IMR-90 (cell line): ENCODE measurements at regions not wholly inside any gene's neighbourhood (a gene's known extent, or its start where the extent isn't known, plus 50 kb on each side); places are given as distances from the start of the nearest gene placed in this dataset.
A peak's percentile ranks its signal among the peaks of the same experiment; 100 is the strongest.

Experiments used
- ATAC-seq: fragments of 200-7000 bp; cut with Tn5 transposase; 2 replicates; pipeline ENCODE4 v1.9.1; 2020; ENCODE audit warnings: low read depth, mild to moderate bottlenecking, moderate library complexity
- BruUV-seq: library from RNA; stranded (reverse); fragments of 400-500 nt; replicated peaks from 2 replicates; lab custom pipeline; 2021; lab: Mats Ljungman, UMichigan
- CTCF ChIA-PET: fragments of 300-600 bp; formaldehyde crosslinking; extraction: SDS; loops from one replicate; lab custom pipeline; 2021; ENCODE audit warnings: antibody characterized with exemption; lab: Yijun Ruan, JAX
- POLR2A ChIA-PET: fragments of 300-600 bp; sonication (Branson Sonifier 250); formaldehyde crosslinking; loops from one replicate; lab custom pipeline; 2022; ENCODE audit warnings: antibody characterized with exemption; ENCODE audit not compliant: unreplicated experiment; lab: Charles Lee
- DNase-seq: peaks from one replicate; pipeline ENCODE4 v3.0.0; 2013
- H2AFZ ChIP-seq: replicated peaks from 2 replicates; pipeline ENCODE3; 2013; ENCODE audit warnings: low read length, mild to moderate bottlenecking; ENCODE audit not compliant: poor library complexity
- H2AK5ac ChIP-seq: 2 replicates; pipeline ENCODE4 v1.6.1; 2013; ENCODE audit warnings: low read depth, low read length, inconsistent platforms
- H2AK9ac ChIP-seq: replicated peaks from 2 replicates; pipeline ENCODE3; 2013; ENCODE audit warnings: mild to moderate bottlenecking, low read depth, low read length, moderate library complexity; ENCODE audit not compliant: poor library complexity
- H2BK120ac ChIP-seq: 2 replicates; pipeline ENCODE4 v1.6.1; 2013; ENCODE audit warnings: low read depth, low read length, inconsistent platforms
- H2BK15ac ChIP-seq: 3 replicates; pipeline ENCODE4 v1.6.1; 2013; ENCODE audit warnings: low read depth, low read length, inconsistent platforms
- H2BK20ac ChIP-seq: 2 replicates; pipeline ENCODE4 v1.6.1; 2013; ENCODE audit warnings: low read depth, mild to moderate bottlenecking, inconsistent platforms, low read length, moderate library complexity
- H2BK5ac ChIP-seq: 2 replicates; pipeline ENCODE4 v1.6.1; 2013; ENCODE audit warnings: mild to moderate bottlenecking, low read depth, low read length, inconsistent platforms; ENCODE audit not compliant: poor library complexity, severe bottlenecking
- H3K14ac ChIP-seq: replicated peaks from 2 replicates; pipeline ENCODE4 v1.6.1; 2013; ENCODE audit warnings: low read depth, low read length, inconsistent platforms
- H3K18ac ChIP-seq: 2 replicates; pipeline ENCODE4 v1.6.1; 2013; ENCODE audit warnings: low read depth, low read length, control low read depth
- H3K23ac ChIP-seq: 2 replicates; pipeline ENCODE4 v1.6.1; 2013; ENCODE audit warnings: low read depth, low read length, inconsistent platforms
- H3K27ac ChIP-seq: 2 replicates; pipeline ENCODE4 v1.5.1; 2013; ENCODE audit warnings: mild to moderate bottlenecking, control low read depth, low read length; ENCODE audit not compliant: insufficient read depth
- H3K27me3 ChIP-seq: 2 replicates; pipeline ENCODE4 v1.6.1; 2013; ENCODE audit warnings: low read length; ENCODE audit not compliant: control insufficient read depth, insufficient read depth
- H3K36me3 ChIP-seq: 2 replicates; pipeline ENCODE4 v1.6.1; 2013; ENCODE audit warnings: low read length, mixed read lengths; ENCODE audit not compliant: control insufficient read depth, insufficient read depth
- H3K4ac ChIP-seq: 2 replicates; pipeline ENCODE4 v1.6.1; 2013; ENCODE audit warnings: low read depth, low read length, inconsistent platforms
- H3K4me1 ChIP-seq: 2 replicates; pipeline ENCODE4 v1.6.1; 2013; ENCODE audit warnings: low read length, mixed read lengths; ENCODE audit not compliant: control insufficient read depth, insufficient read depth
- H3K4me2 ChIP-seq: 2 replicates; pipeline ENCODE4 v1.6.1; 2013; ENCODE audit warnings: low read depth, mild to moderate bottlenecking, control low read depth, low read length, moderate library complexity
- H3K4me3 ChIP-seq: 2 replicates; pipeline ENCODE4 v1.5.1; 2013; ENCODE audit warnings: low read depth, mild to moderate bottlenecking, control low read depth, low read length, moderate library complexity; ENCODE audit not compliant: insufficient read depth
- H3K56ac ChIP-seq: 2 replicates; pipeline ENCODE4 v1.6.1; 2013; ENCODE audit warnings: low read length, inconsistent platforms; ENCODE audit not compliant: insufficient read depth; ENCODE audit errors: extremely low read depth
- H3K79me1 ChIP-seq, 2 experiments: 2 replicates each; pipeline ENCODE4 v1.6.1; 2013; ENCODE audit warnings: low read length in 2 of 2, inconsistent platforms in 1 of 2, low read depth in 1 of 2
- H3K9ac ChIP-seq: 2 replicates; pipeline ENCODE4 v1.6.1; 2013; ENCODE audit warnings: low read depth, low read length, control low read depth
- H3K9me1 ChIP-seq: 2 replicates; pipeline ENCODE4 v1.6.1; 2013; ENCODE audit warnings: low read length, inconsistent platforms; ENCODE audit not compliant: insufficient read depth
- H3K9me3 ChIP-seq: 2 replicates; pipeline ENCODE4 v1.6.1; 2013; ENCODE audit warnings: low read length; ENCODE audit not compliant: control insufficient read depth, insufficient read depth
- H4K20me1 ChIP-seq: 2 replicates; pipeline ENCODE4 v1.6.1; 2013; ENCODE audit warnings: low read length, inconsistent platforms; ENCODE audit not compliant: insufficient read depth
- H4K5ac ChIP-seq: 2 replicates; pipeline ENCODE4 v1.6.1; 2013; ENCODE audit warnings: mild to moderate bottlenecking, low read depth, low read length, control low read depth
- H4K8ac ChIP-seq, 2 experiments: 2 replicates each; pipeline ENCODE4 v1.6.1; 2013; ENCODE audit warnings: low read depth in 2 of 2, low read length in 2 of 2, control low read depth in 1 of 2, inconsistent platforms in 1 of 2
- H4K91ac ChIP-seq: 2 replicates; pipeline ENCODE4 v1.6.1; 2013; ENCODE audit warnings: low read depth, low read length, inconsistent platforms; ENCODE audit not compliant: insufficient read depth
- BHLHE40 ChIP-seq: fragments of 150-350 bp; IDR thresholded peaks from 2 replicates; pipeline ENCODE4 v1.6.1; 2016; ENCODE audit warnings: mild to moderate bottlenecking, low read depth, low read length
- WGBS, 2 experiments: methylation state at CpG; one replicate each; pipeline versions ENCODE4 v1.1.5 to v1.1.7; 2013; ENCODE audit warnings: missing lambda C conversion rate in 2 of 2; ENCODE audit not compliant: insufficient read length in 1 of 2; ENCODE audit errors: extremely low coverage in 2 of 2; 5-methylcytosine and 5-hydroxymethylcytosine counted together
- dilution Hi-C: fragments of 300-500 bp; cut with HindIII; formaldehyde crosslinking; loops from one replicate; pipeline ENCODE4 v1.14.3; 2018; ENCODE audit warnings: low sequenced_read_pairs; ENCODE audit not compliant: unreplicated experiment
- in situ Hi-C: fragments of 300-500 bp; cut with MboI; formaldehyde crosslinking; loops from 3 replicates; pipeline ENCODE4 v1.14.3; 2019; ENCODE audit warnings: low sequenced_read_pairs, inconsistent platforms, mixed read lengths
- intact Hi-C: fragments of 100-400 bp; cut with micrococcal nuclease; formaldehyde crosslinking; loops from 2 replicates; pipeline ENCODE4 v1.10.0; 2022

GRCh38 chr6:139752086-139752485, 377.6 kb upstream of the CITED2 start:
- Histone ChIP-seq H4K5ac (no peak overlapping the region; the same call in 1 of the 2 replicates), H3K4me1 (peaks cover 14% of the 10 kb centered on the region), H3K9ac (no peak overlapping the region), H3K4ac (peak overlapping the region; percentile 34; the same call in 1 of the 2 replicates), H2AFZ (no peak overlapping the region), H3K18ac (peak overlapping the region; percentile 82; the same call in 1 of the 2 replicates), H2AK5ac (peak overlapping the region; percentile 47; the same call in 1 of the 2 replicates), H4K8ac (no peak overlapping the region; a peak in 2 of 4 replicates), H3K9me3 (no peaks in the 10 kb centered on the region), H2BK120ac (peak overlapping the region; percentile 94), H3K56ac (no peak overlapping the region), H3K79me1 (no peaks in the 10 kb centered on the region), H2AK9ac (no peak overlapping the region), H3K4me3 (no peak overlapping the region), H3K27ac (no peak overlapping the region), H3K27me3 (no peaks in the 10 kb centered on the region), H3K23ac (no peak overlapping the region), H3K4me2 (no peak overlapping the region), H3K36me3 (no peaks in the 10 kb centered on the region), H4K20me1 (no peaks in the 10 kb centered on the region), H2BK15ac (peak overlapping the region; percentile 26; the same call in 1 of the 3 replicates), H4K91ac (peak overlapping the region; percentile 73), H2BK20ac (peak overlapping the region; percentile 97), H3K14ac (peak overlapping the region; percentile 62; the same call in 1 of the 2 replicates), H2BK5ac (peak overlapping the region; percentile 83), H3K9me1 (peaks cover 5% of the 10 kb centered on the region)
- TF ChIP-seq BHLHE40 = no peak
- BruUV-seq = no TSS peak
- intact Hi-C loops = loop anchor here (2.0 to 5.0 kb wide), 3 partner anchors 165 to 377 kb away; partner anchors contain the start of gene CITED2
- dilution Hi-C loops = no loop called here
- no peak for ATAC-seq
- ChIA-PET POLR2A (no interaction called here), CTCF (no interaction called here)
- WGBS, 2 experiments = no CpG with 5 or more reads among the region's 2 CpGs
- no peak for DNase-seq
- in situ Hi-C loops = no loop called here
